ENCODE measurements at regions not wholly inside any gene's neighbourhood (a gene's known extent, or its start where the extent isn't known, plus 50 kb on each side); places are given as distances from the start of the nearest gene placed in this dataset.

- no peak for TF ChIP-seq CTCF (IDR thresholded peaks at IDR 0.05; ENCODE audit: insufficient read depth, low read length, poor library complexity, severe bottlenecking)
- TF ChIP-seq EZH2phosphoT487 (conservative IDR thresholded peaks at IDR 0.05; ENCODE audit: low read length): no peak
Observed at GRCh38 chr11:69938206-69938605, 119.0 kb upstream of the FGF3 start.
